HepG2 (cell line): ENCODE measurements at regions not wholly inside any gene's neighbourhood (a gene's known extent, or its start where the extent isn't known, plus 50 kb on each side); places are given as distances from the start of the nearest gene placed in this dataset.

Experiments used
- ATAC-seq: fragments of 200-7000 bp; cut with Tn5 transposase; 3 replicates; pipeline ENCODE4 v1.9.1; 2020; ENCODE audit warnings: mild to moderate bottlenecking, moderate library complexity
- BruUV-seq: library from RNA; stranded (reverse); fragments of 400-500 nt; replicated peaks from 2 replicates; lab custom pipeline; 2021; lab: Mats Ljungman, UMichigan
- CTCF ChIA-PET: fragments of 300-600 bp; formaldehyde crosslinking; extraction: SDS; loops from one replicate; lab custom pipeline; 2021; ENCODE audit warnings: low total read pairs, inconsistent platforms, low intra/inter-chr PET ratio; lab: Yijun Ruan, JAX
- POLR2A ChIA-PET: fragments of 350-600 bp; sonication (Branson Sonifier 250); formaldehyde crosslinking; loops from one replicate; lab custom pipeline; 2020; ENCODE audit warnings: antibody characterized with exemption, inconsistent platforms; lab: Yijun Ruan, JAX
- DNase-seq: peaks from one replicate; pipeline ENCODE4 v3.0.0-alpha.2; 2015; ENCODE audit warnings: low spot score
- FAIRE-seq: peaks from 3 replicates; lab custom pipeline; 2011; peaks lifted over from hg19 to GRCh38; lab: Jason Lieb, UNC
- H2AFZ ChIP-seq: one replicate; pipeline ENCODE4 v1.6.1; 2011; ENCODE audit warnings: low read length, inconsistent platforms
- H3K27ac ChIP-seq: fragments of 300-600 bp; 3 replicates; pipeline ENCODE4 v1.8.0; 2011; ENCODE audit warnings: mixed run types, mild to moderate bottlenecking, mixed read lengths, low read length, inconsistent platforms; ENCODE audit not compliant: insufficient read depth; ENCODE audit errors: extremely low read length
- H3K27me3 ChIP-seq, 2 experiments: fragments of 200-600 bp in 1 of 2; 2 replicates in 1 of 2; 3 replicates in 1 of 2; pipeline versions ENCODE4 v1.6.0 to v1.8.0; 2011; ENCODE audit warnings: low read length in 2 of 2, mild to moderate bottlenecking in 2 of 2, moderate library complexity in 2 of 2, inconsistent platforms in 1 of 2; ENCODE audit not compliant: insufficient read depth in 2 of 2, control insufficient read depth in 1 of 2
- H3K36me3 ChIP-seq, 2 experiments: fragments of 200-600 bp in 1 of 2; replicated peaks in 1 of 2; 2 replicates in 1 of 2; 3 replicates in 1 of 2; pipeline versions ENCODE4 v1.5.1 to v1.8.0; 2011; ENCODE audit warnings: low read length in 2 of 2, inconsistent platforms in 1 of 2; ENCODE audit not compliant: insufficient read depth in 2 of 2, control insufficient read depth in 1 of 2
- H3K4me1 ChIP-seq: 2 replicates; pipeline ENCODE4 v1.5.1; 2012; ENCODE audit warnings: low read length, inconsistent platforms; ENCODE audit not compliant: insufficient read depth
- H3K4me2 ChIP-seq: 2 replicates; pipeline ENCODE4 v1.6.0; 2011; ENCODE audit warnings: low read depth, low read length, inconsistent platforms
- H3K4me3 ChIP-seq, 3 experiments: fragments of 200-600 bp in 1 of 3; sonication (generic), shearing (Covaris generic) in 1 of 3; replicated peaks in 1 of 3; 2 replicates each; pipeline ENCODE4 v1.5.1; 2011 to 2016; ENCODE audit warnings: low read length in 3 of 3, inconsistent platforms in 2 of 3, low read depth in 2 of 3, mild to moderate bottlenecking in 2 of 3, control low read depth in 1 of 3, mixed read lengths in 1 of 3; ENCODE audit not compliant: insufficient read depth in 1 of 3
- H3K79me2 ChIP-seq: one replicate; pipeline ENCODE4 v1.6.1; 2011; ENCODE audit warnings: low read length, inconsistent platforms; ENCODE audit not compliant: insufficient read depth
- H3K9ac ChIP-seq: 2 replicates; pipeline ENCODE4 v1.6.0; 2011; ENCODE audit warnings: mild to moderate bottlenecking, low read depth, low read length, inconsistent platforms; ENCODE audit not compliant: insufficient read depth
- H3K9me3 ChIP-seq: 2 replicates; pipeline ENCODE4 v1.5.1; 2012; ENCODE audit warnings: mild to moderate bottlenecking, low read length
- H4K20me1 ChIP-seq: 2 replicates; pipeline ENCODE4 v1.6.0; 2011; ENCODE audit warnings: inconsistent platforms, mild to moderate bottlenecking, low read length, moderate library complexity; ENCODE audit not compliant: insufficient read depth
- BRD4 ChIP-seq: sonication (generic); formaldehyde crosslinking; IDR thresholded peaks from 2 replicates; pipeline ENCODE4 v1.4.0; 2020; ENCODE audit warnings: missing genetic modification reagents
- CTCF ChIP-seq: sonication (generic); formaldehyde crosslinking; IDR thresholded peaks from 2 replicates; pipeline ENCODE4 v1.5.0; 2020; ENCODE audit warnings: mild to moderate bottlenecking, missing genetic modification reagents, moderate library complexity
- RAD21 ChIP-seq: fragments of 450-650 bp; formaldehyde crosslinking; IDR thresholded peaks from 2 replicates; pipeline ENCODE4 v1.5.0; 2020; ENCODE audit warnings: mild to moderate bottlenecking
- SMC3 ChIP-seq: IDR thresholded peaks from 2 replicates; pipeline ENCODE4 v1.6.1; 2011; ENCODE audit warnings: low read length, improper control_type of control experiment
- STAG1 ChIP-seq: sonication (generic); formaldehyde crosslinking; IDR thresholded peaks from 2 replicates; pipeline ENCODE4 v1.4.0; 2020; ENCODE audit warnings: missing genetic modification reagents
- YY1 ChIP-seq: IDR thresholded peaks from 2 replicates; pipeline ENCODE4 v1.6.1; 2011; ENCODE audit warnings: low read length, low read depth, moderate library complexity, mild to moderate bottlenecking; ENCODE audit not compliant: insufficient read depth, insufficient replicate concordance
- ZNF432 ChIP-seq: sonication (generic); formaldehyde crosslinking; IDR thresholded peaks from 2 replicates; pipeline ENCODE4 v1.5.0; 2020; ENCODE audit warnings: missing genetic modification reagents, mild to moderate bottlenecking, borderline replicate concordance
- WGBS: methylation state at CpG from one replicate; pipeline ENCODE4 v1.1.6; 2017; ENCODE audit warnings: low lambda C conversion rate; 5-methylcytosine and 5-hydroxymethylcytosine counted together
- in situ Hi-C: cut with HindIII; loops from 2 replicates; pipeline ENCODE4 v1.10.0; 2017; ENCODE audit warnings: low pct_unique_long_range_greater_than_20kb; ENCODE audit not compliant: extremely low pct_ligation_motif_present
- intact Hi-C: fragments of 100-400 bp; cut with micrococcal nuclease; formaldehyde crosslinking; loops from one replicate; pipeline ENCODE4 v1.10.0; 2022; ENCODE audit not compliant: unreplicated experiment

- H3K36me3 ChIP-seq: no peaks in the 10 kb centered on the region
- no peaks in the 10 kb centered on the region for H3K4me1 ChIP-seq
- ATAC-seq (peak; percentile 87), FAIRE-seq (peak; percentile 64), DNase-seq (peak; percentile 44)
- in situ Hi-C loops (loop anchor here (5.0 kb wide), 1 partner anchor 211 kb away; no protein-coding TSS in a partner anchor), intact Hi-C loops (loop anchor here (1.0 to 5.0 kb wide), 2 partner anchors 126 to 209 kb away; no protein-coding TSS in a partner anchor)
- no peak for TF ChIP-seq BRD4 (CRISPR knock-in tag)
- peak; percentile 54 for TF ChIP-seq YY1
- peak; percentile 63 for TF ChIP-seq CTCF (CRISPR knock-in tag)
- no peak for TF ChIP-seq ZNF432
- TF ChIP-seq RAD21 (CRISPR knock-in tag): peak; percentile 31; the same call in 1 of the 2 replicates
- TF ChIP-seq STAG1 (CRISPR knock-in tag): peak; percentile 70
- TF ChIP-seq SMC3: peak; percentile 68
- no TSS peak for BruUV-seq
- H4K20me1 ChIP-seq: no peaks in the 10 kb centered on the region
- H3K9me3 ChIP-seq: no peaks in the 10 kb centered on the region
- WGBS: 13% methylated on average over 6 of the region's 6 CpGs
- ChIA-PET POLR2A (no interaction called here), CTCF (interaction anchor here (1.0 to 4.4 kb wide), 2 partner anchors 209 to 217 kb away, joined by 3 to 44 read pairs; no protein-coding TSS in a partner anchor)
- H3K27ac ChIP-seq: no peak overlapping the region
- no peak overlapping the region for H3K9ac ChIP-seq
- no peak overlapping the region for H3K4me3 ChIP-seq
- no peak overlapping the region for H3K4me2 ChIP-seq
- no peaks in the 10 kb centered on the region for H3K27me3 ChIP-seq
- H3K79me2 ChIP-seq: no peaks in the 10 kb centered on the region
- no peak overlapping the region for H2AFZ ChIP-seq
These were observed 121.5 kb upstream of the TSC22D2 start for GRCh38 chr3:150286390-150287147.
